ENCODE measurements at regions not wholly inside any gene's neighbourhood (a gene's known extent, or its start where the extent isn't known, plus 50 kb on each side); places are given as distances from the start of the nearest gene placed in this dataset.

DNA sequence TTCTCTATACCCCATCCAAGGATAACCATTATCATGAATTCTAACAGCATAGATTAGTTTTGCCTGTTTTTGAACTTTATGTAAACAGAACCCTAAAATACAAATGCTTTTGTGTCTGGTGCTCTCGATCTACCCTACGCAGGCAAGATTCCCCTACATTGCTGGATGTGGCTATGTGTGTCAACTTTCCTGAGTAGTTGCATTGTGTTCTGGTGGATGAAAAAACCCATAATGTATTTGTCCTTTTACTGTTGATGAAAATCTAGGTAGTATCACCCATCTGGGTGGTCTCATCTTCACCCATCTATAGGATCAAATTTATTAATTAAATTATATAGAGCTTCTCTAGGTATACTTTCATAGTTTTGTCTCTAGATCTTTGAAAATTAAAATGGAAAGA is 211.7 kb downstream of the ANKRD60 start (continued):
- TF ChIP-seq, protein P1, sequence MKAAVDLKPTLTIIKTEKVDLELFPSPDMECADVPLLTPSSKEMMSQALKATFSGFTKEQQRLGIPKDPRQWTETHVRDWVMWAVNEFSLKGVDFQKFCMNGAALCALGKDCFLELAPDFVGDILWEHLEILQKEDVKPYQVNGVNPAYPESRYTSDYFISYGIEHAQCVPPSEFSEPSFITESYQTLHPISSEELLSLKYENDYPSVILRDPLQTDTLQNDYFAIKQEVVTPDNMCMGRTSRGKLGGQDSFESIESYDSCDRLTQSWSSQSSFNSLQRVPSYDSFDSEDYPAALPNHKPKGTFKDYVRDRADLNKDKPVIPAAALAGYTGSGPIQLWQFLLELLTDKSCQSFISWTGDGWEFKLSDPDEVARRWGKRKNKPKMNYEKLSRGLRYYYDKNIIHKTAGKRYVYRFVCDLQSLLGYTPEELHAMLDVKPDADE (IDR thresholded peaks at IDR 0.05): no peak
- TF ChIP-seq STAT1 (IDR thresholded peaks at IDR 0.05; ENCODE audit: unreplicated experiment) (no peak), CREB1 (CRISPR knock-in tag; IDR thresholded peaks at IDR 0.05; ENCODE audit: low read depth) (no peak), ZNF331 (CRISPR knock-in tag; IDR thresholded peaks at IDR 0.05; ENCODE audit: low read depth) (no peak)
- TF ChIP-seq, protein P2, sequence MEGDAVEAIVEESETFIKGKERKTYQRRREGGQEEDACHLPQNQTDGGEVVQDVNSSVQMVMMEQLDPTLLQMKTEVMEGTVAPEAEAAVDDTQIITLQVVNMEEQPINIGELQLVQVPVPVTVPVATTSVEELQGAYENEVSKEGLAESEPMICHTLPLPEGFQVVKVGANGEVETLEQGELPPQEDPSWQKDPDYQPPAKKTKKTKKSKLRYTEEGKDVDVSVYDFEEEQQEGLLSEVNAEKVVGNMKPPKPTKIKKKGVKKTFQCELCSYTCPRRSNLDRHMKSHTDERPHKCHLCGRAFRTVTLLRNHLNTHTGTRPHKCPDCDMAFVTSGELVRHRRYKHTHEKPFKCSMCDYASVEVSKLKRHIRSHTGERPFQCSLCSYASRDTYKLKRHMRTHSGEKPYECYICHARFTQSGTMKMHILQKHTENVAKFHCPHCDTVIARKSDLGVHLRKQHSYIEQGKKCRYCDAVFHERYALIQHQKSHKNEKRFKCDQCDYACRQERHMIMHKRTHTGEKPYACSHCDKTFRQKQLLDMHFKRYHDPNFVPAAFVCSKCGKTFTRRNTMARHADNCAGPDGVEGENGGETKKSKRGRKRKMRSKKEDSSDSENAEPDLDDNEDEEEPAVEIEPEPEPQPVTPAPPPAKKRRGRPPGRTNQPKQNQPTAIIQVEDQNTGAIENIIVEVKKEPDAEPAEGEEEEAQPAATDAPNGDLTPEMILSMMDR (conservative IDR thresholded peaks at IDR 0.05; ENCODE audit: low read depth in 2 of 2): no peak

DNA sequence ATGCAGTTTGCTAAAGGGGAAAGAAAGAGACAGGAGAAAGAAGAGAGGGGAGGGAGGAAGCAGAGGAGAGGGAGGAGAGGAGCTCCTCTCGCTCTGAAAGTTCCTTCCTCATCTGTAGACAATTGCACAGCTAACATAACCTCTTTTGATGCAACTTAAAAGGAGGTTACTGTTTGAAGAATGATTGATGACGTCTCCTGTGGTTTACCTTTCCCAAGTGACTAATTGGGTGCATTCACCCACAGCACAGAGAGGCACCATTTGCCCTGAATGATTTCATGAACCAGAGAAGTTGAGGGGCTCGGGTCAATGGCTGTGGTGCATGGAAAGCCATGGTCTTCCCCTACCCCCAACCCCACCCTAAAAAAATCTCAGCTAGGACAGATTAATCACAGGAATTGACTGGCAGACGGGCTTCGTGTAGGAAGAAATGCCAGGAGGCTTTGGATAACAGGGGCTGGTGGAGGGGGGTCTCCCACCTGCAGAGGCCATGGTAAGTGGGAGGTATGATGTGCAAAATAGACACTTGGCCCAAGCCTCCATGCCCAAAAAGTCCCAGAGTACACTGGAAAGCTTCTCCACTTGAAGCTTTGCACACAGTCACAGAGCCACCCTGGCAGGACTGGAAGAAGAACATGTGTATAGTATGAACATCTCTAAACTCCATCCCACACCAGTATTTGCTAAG is 213.7 kb downstream of the ANKRD60 start:
- Mint-ChIP-seq H3K4me1 (peaks cover 9% of the 10 kb centered on the region), H3K36me3 (ENCODE audit: low read depth) (no peaks in the 10 kb centered on the region), H3K9me3 (peaks cover 4% of the 10 kb centered on the region), H3K27me3 (ENCODE audit: insufficient read depth, low read depth, poor library complexity) (peaks cover 10% of the 10 kb centered on the region), H3K27ac (no peak overlapping the region), H3K4me3 (no peak overlapping the region)
- H3K4me1 ChIP-seq (ENCODE audit: insufficient read depth): peaks cover 5% of the 10 kb centered on the region; the same call in 1 of the 2 replicates
- H3K27me3 ChIP-seq (ENCODE audit: insufficient read depth): no peaks in the 10 kb centered on the region
- TF ChIP-seq, protein P3, sequence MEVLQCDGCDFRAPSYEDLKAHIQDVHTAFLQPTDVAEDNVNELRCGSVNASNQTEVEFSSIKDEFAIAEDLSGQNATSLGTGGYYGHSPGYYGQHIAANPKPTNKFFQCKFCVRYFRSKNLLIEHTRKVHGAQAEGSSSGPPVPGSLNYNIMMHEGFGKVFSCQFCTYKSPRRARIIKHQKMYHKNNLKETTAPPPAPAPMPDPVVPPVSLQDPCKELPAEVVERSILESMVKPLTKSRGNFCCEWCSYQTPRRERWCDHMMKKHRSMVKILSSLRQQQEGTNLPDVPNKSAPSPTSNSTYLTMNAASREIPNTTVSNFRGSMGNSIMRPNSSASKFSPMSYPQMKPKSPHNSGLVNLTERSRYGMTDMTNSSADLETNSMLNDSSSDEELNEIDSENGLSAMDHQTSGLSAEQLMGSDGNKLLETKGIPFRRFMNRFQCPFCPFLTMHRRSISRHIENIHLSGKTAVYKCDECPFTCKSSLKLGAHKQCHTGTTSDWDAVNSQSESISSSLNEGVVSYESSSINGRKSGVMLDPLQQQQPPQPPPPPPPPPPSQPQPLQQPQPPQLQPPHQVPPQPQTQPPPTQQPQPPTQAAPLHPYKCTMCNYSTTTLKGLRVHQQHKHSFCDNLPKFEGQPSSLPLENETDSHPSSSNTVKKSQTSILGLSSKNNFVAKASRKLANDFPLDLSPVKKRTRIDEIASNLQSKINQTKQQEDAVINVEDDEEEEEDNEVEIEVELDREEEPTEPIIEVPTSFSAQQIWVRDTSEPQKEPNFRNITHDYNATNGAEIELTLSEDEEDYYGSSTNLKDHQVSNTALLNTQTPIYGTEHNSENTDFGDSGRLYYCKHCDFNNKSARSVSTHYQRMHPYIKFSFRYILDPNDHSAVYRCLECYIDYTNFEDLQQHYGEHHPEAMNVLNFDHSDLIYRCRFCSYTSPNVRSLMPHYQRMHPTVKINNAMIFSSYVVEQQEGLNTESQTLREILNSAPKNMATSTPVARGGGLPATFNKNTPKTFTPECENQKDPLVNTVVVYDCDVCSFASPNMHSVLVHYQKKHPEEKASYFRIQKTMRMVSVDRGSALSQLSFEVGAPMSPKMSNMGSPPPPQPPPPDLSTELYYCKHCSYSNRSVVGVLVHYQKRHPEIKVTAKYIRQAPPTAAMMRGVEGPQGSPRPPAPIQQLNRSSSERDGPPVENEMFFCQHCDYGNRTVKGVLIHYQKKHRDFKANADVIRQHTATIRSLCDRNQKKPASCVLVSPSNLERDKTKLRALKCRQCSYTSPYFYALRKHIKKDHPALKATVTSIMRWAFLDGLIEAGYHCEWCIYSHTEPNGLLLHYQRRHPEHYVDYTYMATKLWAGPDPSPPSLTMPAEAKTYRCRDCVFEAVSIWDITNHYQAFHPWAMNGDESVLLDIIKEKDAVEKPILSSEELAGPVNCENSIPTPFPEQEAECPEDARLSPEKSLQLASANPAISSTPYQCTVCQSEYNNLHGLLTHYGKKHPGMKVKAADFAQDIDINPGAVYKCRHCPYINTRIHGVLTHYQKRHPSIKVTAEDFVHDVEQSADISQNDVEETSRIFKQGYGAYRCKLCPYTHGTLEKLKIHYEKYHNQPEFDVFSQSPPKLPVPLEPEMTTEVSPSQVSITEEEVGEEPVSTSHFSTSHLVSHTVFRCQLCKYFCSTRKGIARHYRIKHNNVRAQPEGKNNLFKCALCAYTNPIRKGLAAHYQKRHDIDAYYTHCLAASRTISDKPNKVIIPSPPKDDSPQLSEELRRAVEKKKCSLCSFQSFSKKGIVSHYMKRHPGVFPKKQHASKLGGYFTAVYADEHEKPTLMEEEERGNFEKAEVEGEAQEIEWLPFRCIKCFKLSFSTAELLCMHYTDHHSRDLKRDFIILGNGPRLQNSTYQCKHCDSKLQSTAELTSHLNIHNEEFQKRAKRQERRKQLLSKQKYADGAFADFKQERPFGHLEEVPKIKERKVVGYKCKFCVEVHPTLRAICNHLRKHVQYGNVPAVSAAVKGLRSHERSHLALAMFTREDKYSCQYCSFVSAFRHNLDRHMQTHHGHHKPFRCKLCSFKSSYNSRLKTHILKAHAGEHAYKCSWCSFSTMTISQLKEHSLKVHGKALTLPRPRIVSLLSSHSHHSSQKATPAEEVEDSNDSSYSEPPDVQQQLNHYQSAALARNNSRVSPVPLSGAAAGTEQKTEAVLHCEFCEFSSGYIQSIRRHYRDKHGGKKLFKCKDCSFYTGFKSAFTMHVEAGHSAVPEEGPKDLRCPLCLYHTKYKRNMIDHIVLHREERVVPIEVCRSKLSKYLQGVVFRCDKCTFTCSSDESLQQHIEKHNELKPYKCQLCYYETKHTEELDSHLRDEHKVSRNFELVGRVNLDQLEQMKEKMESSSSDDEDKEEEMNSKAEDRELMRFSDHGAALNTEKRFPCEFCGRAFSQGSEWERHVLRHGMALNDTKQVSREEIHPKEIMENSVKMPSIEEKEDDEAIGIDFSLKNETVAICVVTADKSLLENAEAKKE (CRISPR knock-in tag; IDR thresholded peaks at IDR 0.05): no peak
- TF ChIP-seq, protein P4, sequence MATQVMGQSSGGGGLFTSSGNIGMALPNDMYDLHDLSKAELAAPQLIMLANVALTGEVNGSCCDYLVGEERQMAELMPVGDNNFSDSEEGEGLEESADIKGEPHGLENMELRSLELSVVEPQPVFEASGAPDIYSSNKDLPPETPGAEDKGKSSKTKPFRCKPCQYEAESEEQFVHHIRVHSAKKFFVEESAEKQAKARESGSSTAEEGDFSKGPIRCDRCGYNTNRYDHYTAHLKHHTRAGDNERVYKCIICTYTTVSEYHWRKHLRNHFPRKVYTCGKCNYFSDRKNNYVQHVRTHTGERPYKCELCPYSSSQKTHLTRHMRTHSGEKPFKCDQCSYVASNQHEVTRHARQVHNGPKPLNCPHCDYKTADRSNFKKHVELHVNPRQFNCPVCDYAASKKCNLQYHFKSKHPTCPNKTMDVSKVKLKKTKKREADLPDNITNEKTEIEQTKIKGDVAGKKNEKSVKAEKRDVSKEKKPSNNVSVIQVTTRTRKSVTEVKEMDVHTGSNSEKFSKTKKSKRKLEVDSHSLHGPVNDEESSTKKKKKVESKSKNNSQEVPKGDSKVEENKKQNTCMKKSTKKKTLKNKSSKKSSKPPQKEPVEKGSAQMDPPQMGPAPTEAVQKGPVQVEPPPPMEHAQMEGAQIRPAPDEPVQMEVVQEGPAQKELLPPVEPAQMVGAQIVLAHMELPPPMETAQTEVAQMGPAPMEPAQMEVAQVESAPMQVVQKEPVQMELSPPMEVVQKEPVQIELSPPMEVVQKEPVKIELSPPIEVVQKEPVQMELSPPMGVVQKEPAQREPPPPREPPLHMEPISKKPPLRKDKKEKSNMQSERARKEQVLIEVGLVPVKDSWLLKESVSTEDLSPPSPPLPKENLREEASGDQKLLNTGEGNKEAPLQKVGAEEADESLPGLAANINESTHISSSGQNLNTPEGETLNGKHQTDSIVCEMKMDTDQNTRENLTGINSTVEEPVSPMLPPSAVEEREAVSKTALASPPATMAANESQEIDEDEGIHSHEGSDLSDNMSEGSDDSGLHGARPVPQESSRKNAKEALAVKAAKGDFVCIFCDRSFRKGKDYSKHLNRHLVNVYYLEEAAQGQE (IDR thresholded peaks at IDR 0.05; ENCODE audit: unreplicated experiment): no peak
- TF ChIP-seq EZH2phosphoT487 (IDR thresholded peaks at IDR 0.05; ENCODE audit: unreplicated experiment) (no peak), CREB1 (CRISPR knock-in tag; IDR thresholded peaks at IDR 0.05; ENCODE audit: low read depth) (no peak), ZNF331 (CRISPR knock-in tag; IDR thresholded peaks at IDR 0.05; ENCODE audit: low read depth) (no peak), EZH2 (IDR thresholded peaks at IDR 0.05; ENCODE audit: low read depth, unreplicated experiment) (no peak), JUNB (IDR thresholded peaks at IDR 0.05; ENCODE audit: unreplicated experiment) (no peak)
- TF ChIP-seq, protein P1 (IDR thresholded peaks at IDR 0.05): no peak
- no peak overlapping the region for H3K4me3 ChIP-seq
- H2AFZ ChIP-seq: no peak overlapping the region
- H3K4me2 ChIP-seq: no peak overlapping the region
- no peaks in the 10 kb centered on the region for H3K79me2 ChIP-seq (replicated peaks; ENCODE audit: insufficient read depth)
- no peaks in the 10 kb centered on the region for H3F3A ChIP-seq (replicated peaks; ENCODE audit: low read depth)
- H3K36me3 ChIP-seq (ENCODE audit: insufficient read depth): no peaks in the 10 kb centered on the region
- no peak overlapping the region for H3K27ac ChIP-seq (ENCODE audit: low read depth)
- DNase-seq (ENCODE audit: low spot score) (no peak), ATAC-seq (no peak)
- no peaks in the 10 kb centered on the region for H4K20me1 ChIP-seq (replicated peaks; ENCODE audit: insufficient read depth)
- no peaks in the 10 kb centered on the region for H3K9me2 ChIP-seq (ENCODE audit: insufficient read depth)
